CD4-positive, alpha-beta T cell treated with Interleukin-10 for 1 hour (primary cell): ENCODE measurements at regions not wholly inside any gene's neighbourhood (a gene's known extent, or its start where the extent isn't known, plus 50 kb on each side); places are given as distances from the start of the nearest gene placed in this dataset.
"Not testable (repeated sequence)": the region's sequence is repeated elsewhere in the genome, so short reads cannot be mapped to it uniquely, and the experiment has no call there.

Experiments
- DNase-seq: peaks from one replicate; pipeline ENCODE4 v3.0.0-alpha.2; 2020

DNA sequence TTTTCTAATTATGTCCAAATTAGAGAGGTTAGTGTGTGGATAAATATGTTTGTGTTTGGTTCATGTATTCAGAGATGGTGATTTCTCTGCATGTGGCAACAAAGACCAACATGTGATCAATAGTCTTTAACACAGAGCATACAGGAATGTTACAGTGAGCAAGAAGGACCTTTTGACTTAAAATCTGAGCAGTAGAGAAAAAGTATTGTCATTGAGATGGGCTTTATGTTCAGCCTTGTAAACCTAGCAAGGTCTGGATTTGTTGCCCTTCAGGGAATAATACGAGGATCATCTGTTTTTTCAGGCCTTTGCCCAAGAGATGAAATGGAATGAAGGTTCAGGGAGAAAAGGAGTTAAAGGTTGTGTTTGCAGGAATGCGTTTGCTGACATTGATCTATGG, 161.8 kb upstream of the NECTIN3 start:
- DNase-seq: no peak

DNA sequence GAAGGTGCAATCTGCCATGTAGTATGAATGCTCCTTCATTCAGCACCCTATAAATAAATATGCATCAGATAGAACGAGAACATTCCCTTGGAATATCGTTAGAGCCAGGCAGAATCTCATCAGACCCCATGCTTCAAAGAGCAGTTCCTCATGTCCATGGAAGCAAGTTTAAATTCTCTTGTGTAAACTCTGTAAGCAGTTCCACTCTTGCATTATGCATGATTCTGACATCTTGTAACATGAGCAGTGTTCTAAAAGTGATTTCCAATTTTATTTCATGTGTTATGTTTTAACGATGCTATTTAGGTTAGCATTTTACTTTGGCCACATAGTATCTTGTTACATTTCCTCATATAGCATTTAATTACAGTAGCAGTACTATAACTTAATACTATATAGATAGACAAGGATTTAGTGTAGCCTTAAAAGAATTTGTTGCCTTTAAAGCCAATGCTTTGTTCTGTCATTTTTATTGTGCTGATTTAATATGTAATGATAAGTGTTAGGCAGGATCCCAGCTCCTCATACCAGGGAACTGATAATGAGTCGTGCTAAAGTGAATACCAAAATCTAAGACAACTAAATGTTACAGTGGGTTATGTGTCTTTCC, 161.2 kb upstream of the NECTIN3 start:
- no peak for DNase-seq

DNA sequence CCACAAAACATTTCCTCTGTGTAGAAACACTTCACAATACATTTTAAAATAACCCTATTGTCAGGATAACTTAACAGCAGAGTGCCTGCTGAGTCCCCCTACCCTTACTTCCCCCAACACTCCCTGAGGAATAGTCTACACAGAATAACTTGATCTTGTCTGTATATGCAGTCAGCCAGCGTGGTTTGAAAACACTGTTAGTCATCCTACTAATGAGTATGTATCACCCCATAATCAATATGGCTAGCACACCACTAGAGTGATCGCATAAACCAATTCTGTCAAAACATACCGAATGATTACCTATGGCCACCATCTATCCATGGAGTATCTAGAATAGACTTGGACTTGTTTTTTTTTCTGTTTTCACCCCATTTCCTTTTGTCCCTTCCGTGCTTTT, 152.7 kb upstream of the NECTIN3 start:
- no peak for DNase-seq

DNA sequence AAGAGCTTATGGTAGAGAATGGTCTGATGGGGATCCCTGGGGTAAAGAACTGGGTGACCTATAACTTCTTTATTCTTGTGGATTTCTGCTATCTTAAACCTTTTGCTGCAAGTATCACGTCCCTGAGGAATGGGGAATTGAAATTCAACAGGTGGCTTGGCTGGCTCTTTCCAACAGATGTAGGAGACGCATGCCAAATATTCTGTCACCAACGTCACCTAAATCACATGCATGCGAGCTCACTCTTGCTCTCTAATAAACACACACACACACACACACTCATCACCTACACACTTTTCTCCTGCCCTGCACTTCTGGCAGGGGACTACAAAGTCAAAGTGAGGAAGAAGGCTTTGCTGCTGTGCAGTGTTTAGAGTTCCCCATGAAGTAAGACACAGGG, 145.8 kb upstream of the NECTIN3 start:
- no peak for DNase-seq

DNA sequence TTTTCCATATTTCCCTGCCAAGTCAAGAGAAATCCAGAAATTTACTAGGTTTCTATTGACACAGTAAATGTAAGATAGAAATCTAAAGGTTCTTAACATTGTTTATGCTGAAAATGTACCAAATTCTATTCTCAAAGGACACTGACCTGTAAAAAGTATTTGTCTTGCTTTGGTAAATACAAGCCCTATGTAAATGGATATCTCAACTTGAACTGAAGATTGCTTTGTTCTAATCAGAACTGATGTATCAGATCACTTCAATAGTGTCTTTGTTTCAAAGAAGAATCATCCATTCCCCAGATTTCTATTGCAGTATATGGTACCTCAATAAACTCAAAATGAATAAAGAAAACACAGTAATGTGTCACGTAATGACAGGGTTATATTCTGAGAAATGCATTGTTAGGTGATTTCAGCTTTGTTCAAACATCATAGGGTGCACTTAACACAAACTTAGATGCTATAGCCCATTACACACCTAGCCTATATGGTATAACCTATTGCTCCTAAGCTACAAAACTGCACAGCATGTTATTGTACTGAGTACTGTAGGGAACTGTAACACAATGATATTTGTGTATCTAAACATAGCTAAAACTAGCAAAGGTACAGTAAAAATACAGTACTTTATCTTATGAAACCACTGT, 143.5 kb upstream of the NECTIN3 start:
- DNase-seq: no peak

DNA sequence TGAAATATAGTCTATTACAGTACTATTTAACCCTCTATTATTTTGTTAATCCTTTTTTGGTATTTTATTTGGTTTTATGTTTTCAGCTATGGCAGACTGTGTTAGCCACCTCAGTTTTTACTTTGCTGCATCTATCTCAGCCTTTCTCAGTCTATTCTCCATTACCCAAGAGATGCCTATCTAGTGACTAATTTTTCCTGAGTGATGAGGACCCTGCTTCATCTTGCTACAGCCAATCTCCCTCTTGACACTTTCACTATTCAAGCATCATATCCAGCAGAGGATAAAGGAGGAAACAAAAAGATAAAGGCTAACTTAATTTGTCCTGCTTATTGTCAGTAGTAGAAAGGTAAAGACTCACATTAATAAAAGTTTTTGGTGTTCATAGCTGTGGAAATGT, 141.8 kb upstream of the NECTIN3 start:
- DNase-seq: no peak

DNA sequence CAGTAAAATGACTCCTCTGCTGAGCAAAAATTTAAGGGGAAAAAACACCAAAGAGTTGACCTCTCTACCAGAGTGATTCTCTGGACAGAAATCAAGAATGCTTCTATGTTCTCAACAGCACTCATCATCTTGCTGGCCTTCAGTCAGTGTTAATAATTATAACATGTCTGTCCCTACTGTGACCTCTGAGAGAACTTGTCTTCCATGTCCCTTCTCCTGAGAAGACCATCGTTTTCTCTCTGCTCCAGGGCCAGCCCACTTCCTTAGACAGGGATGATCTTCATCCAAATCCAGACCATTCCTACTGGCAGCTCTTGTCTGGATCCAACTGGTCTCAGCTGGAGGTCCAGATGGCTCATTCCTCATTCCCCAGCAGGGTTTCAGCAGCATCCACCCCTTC, 139.0 kb upstream of the NECTIN3 start:
- DNase-seq: no peak

DNA sequence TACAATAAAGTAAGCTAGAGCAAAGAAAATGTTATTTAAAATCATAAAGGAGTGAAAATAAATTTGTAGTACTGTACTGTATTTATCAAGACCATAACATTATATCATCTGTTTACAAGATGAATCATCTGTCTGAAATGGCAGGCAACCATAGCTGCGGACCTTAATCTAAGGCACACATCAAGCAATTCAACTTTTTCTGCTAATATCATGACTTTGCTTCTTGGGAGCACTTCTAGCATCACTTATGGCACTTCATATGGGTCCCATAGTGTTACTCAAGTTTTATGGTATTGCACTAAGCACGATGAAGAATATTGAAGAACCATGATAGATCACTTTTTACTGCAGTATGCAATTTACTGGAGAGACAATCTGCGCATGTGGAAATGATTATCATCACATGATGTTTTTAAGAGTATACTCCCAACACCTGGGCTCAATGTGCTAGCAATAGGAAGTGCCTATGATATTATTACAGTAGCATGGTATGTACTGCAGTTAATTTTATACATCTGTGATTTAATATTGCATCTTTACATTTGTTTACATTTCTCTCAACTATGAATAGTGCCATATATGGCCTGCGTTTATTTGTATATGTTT, 137.7 kb upstream of the NECTIN3 start:
- no peak for DNase-seq

DNA sequence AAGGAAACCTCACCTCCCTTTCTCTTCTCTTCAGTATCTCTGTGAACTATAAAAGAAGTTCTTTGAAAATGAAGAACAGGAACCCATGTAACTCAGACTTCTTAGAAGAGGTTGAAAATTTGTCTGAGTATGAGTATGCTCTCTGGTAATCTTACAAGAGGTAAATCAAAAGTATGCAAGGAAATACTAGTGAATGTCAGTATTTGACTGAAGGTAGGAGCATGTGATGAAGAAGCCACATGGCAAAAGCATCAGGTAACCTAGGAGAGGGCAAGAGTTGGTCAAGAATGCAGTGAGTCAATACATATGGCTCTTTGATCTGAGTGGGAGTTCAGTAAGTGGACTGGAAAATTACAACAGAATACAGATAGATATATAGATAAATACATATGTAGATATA, 133.0 kb upstream of the NECTIN3 start:
- DNase-seq: no peak

DNA sequence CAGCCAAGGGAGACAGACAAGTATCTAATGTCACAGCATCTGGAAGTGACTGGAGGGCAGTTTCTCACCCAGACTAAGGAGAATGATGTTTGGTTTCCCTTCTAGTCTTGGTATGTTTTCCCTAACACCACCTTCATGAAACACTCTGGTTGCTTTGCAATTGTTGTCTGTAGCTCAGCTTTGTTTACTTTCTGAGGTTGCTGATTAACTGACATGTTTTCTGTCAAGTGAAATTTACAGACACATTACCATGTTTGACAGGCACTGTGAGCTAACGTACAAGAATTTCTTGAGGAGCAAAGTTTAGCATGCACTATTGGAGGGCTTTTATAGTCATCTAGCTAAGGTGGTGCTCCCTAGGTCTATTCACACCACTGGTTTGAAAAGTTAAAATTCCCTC, 131.6 kb upstream of the NECTIN3 start:
- no peak for DNase-seq

DNA sequence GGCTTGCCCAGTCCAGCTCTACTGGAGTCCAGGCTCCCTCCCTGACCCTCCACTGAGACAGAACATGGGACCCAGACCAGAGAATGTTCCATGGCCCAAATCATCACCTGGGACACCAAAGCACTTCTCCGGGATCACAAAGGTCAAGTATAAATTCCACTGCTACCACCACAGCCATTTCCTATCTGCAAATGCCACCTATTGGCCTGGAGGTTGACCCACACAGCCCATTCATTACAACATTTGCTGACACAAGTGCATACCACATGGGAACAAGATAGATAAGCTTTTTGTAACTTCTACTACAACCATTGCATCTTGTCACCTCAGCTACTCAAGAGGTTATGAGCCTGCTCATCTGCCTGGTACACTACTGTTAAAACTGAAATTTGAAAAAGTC, 126.8 kb upstream of the NECTIN3 start:
- DNase-seq: no peak

DNA sequence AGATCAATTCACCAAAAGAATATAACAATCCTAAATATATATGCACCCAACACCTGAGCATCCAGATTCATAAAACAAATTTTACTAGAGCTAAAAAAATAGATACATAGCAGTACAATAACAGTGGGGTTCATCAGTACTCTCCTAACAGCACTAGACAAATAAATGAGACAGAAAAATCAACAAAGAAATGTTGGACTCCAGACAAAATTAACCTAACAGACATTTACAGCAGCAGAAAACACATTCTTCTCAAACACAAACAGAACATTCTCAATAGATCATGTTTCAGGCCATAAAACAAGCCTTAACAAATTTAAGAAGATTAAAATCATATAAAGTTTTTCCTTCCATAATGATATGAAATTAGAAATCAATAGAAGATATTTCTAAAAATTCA, 124.8 kb upstream of the NECTIN3 start:
- no peak for DNase-seq

DNA sequence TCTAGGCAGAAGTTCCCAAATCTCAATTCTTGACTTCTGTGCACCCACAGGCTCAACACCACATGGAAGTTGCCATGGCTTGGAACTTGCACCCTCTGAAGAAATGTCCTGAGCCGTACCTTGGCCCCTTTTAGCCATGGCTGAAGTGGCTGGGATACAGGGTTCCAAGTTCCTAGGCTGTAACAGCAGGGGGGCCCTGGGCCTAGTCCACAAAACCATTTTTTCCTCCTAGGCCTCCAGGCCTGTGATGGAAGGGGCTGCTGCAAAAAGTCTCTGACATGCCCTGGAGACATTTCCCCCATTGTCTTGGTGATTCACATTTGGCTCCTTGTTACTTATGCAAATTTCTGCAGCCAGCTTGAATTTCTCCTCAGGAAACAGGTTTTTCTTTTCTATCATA, 122.4 kb upstream of the NECTIN3 start:
- not testable (repeated sequence) for DNase-seq

DNA sequence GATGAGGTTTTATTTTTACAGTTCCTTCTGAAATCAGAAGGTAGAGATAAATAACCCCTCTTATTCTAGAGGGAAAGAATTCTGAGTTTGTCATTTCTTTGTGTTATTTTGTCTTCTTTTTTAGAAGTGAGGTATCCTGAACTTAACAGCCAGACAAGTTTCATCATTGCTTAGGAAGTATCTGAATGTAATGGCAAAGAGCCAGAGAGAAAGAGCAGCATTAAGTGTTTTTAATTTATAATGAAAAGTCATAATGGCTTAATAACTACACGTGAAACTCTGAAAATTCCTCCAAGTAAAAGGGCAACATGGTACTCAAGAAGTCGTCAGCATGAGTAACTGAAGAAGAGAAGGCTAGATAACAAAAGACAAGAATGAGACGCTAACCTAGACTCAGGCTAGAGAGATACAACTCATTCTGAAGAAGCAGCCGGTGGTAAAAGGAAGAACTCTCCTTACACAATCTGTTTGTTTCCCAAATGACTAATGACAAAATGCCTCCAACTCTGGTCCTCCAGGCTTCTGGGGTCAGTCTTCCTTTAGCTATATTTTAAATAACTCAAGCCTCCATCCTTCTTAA, 116.2 kb upstream of the NECTIN3 start:
- no peak for DNase-seq

DNA sequence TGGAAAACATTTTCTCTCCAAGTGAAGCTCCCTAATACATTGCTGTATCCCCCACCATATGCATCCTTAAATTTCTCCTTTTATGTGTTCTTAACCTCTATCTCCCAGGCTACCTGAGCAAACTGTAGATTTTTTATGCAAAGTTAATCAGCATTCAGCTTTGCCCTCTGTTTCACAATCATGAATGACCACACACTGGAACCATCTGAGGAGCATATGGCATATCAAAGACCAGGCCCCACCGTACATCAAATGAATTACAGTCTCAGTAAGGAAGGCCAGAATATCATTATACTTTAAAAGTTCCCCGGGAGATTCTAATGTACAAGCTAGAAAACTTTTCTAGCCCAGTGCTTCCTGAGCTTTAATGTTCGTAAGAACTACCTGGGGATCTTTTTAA, 115.5 kb upstream of the NECTIN3 start:
- DNase-seq: no peak

DNA sequence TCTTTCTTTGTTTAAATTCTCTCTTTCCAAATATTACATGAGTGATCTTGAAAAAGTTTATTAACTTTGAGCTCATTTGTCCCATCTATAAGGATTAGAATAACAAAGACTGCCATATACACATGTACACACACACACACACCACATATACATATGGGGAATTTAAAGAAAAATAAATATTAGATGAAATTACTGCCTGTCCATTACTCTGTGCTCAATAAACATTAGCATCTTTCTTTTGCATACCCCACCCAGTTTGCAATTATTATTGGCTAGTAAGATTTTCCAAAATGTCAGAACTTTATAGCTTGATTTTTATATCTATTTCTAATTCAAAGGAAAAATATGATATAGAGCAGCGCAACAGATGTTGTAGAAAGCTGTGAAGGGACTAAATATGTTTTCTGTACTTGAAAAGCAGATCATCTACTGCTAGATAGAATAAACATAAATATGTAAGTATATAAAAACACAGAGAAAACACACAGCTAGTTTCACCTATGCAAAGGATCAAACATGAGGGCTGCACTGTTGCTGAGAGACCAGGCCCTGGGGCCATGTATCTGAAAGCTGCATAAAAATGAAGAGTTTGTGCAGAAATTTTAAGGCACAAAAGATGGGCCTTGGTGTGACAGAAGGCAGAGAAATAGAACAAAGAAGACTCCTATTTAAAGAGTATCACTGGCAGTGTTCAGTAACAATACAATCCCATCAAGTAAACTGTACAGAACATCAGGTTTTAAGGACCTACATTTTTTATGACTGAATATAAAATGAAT, 114.2 kb upstream of the NECTIN3 start:
- DNase-seq: no peak

DNA sequence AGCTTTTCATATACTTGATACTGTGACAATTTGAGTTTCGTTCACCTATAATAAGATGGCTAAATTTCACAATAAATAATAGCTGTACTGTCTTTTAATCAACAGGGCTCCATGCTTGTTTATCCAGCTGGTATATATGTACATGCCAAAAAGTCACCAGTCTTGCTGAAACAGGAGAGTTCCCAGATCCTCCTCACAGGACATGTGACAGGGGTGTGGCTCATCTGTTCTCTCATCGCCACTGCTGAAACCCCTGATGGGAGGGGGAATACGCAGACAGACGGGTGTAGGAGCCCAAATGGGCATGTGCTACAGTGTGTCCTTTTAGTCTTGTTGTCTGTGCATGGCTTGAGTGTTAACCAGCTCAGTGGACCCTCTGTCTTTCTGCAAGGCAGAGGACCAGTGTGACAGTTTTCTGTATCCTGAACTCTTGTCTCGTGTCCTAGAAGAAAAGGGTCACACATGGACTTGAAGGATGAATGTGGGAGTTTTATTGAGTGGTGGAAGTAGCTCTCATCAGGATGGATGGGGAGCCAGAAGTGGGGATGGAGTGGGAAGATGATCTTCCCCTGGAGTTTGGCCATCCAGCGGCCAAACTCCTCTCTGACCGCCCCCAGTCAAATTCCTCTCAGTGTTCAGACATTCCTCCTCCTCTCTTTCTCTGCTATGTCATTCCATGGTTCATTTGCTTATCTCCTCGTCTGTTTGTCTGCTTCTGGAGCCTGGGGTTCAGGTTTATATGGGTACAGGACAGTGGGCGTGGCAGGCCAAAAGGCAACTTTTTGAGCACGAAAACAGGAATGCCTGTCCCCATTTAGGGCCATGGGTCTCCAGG, 113.1 kb upstream of the NECTIN3 start:
- DNase-seq: no peak

DNA sequence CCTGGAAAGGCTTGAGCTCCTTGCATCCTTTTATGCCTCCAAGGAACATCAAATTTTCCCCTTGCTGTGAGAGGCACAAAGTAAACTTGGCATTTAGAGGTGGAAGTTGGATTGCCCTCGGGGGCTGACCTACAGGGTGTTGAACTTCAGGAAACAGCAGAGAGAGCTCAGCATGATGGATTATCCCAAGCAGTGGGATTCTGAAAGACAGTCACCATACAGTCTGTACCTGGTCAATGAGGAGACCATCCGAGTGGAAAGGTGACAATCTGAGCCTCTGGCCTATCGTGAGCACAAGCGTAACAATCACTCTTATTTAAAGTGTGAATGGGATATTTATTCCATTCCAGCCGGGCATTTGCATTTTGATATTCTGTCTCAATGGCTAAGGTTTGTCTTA, 105.6 kb upstream of the NECTIN3 start:
- no peak for DNase-seq

DNA sequence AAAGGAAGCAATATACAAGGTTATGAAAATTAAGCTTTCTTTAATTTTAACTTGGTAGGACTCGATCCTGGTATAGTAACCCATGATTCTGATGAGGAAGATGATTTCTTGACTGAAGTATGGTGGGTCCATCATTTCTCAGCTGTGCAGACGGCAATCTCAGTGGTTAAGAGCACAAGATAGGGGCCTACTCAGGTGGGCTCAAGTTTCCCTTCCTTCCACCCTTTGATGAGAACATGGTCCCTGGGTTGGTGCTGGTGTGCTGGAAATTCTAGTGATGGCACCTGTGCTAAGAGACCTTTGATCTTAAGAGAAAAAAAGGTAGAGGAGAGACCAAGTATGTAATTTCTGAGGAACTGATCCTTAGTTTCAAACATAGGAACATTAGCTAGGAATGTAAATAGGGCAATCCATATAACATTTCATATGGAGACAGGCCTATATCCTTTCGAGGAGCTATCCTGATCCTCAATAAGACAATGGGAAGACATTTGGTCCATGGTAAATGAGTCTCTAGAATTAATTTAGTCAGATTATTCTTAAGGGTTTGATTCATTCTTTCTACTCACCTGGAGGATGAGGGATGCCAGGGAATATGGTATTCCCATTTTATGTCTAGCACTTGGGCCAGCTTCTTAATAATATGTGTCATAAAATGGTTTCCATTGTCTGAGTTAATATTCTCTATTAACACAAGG, 104.5 kb upstream of the NECTIN3 start:
- no peak for DNase-seq

DNA sequence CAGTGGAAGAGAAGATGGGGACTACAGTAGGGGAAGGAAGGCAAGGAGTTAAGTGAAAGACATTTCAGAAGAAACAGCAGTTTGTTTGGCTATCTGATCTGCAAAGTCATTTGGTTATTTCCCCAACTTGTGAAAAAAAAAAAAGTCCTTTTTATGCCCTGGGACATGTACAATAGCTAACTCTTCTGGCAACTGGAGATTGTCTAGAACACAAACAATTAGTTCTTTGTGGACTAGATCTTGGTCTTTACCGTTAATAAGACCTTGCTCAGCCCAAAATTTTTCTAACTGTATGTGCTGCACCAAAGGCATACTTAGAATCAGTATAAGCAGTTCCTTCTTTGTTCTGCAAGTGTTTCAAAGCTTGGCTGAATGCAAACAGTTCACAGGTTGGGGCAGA, 103.5 kb upstream of the NECTIN3 start:
- DNase-seq: no peak

DNA sequence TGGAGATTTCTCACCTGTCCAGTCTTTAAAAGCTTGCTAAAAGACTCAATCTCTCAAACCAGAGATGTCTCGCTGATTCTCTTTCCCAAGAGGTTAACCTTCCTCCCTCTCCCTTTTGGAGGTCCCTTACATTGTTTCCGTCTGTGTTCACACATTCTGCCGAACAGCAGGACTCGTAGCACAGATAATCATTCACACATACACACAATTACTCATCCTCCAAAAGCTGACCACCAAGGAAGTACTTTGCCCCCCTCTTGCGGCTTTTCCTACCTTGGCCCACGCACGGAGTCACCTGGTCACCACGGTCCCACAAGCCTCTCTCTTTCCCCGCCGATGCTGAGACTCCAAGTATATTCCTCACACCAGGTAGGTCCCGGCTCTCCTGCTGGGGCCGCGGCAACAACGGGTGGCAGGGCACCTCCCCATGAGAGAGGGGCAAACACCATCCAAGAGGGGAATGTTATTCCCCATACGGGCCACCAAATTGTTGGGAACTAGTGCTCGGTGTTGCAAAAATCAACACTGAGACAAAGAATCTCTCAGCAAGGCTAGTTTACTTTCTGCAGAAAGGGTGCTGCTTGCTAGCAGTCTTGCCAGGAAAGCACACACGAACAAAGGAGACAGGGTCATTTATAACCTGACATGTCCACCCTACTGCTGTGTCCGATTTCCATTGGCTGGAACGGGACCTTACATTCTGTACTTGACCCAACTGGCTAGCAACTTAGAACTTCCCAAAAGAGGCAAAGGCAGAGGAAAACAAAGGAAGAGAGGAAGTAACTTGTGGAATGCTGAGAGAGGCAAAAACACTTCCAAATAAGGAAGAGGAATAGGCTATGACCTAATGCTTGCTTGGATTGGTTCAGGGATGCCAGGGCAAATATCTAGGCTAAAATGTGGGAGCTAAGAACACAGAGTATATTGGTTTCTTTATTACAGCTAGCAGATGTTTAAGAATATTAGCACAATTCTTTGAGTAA, 102.1 kb upstream of the NECTIN3 start:
- DNase-seq: no peak
